K562 (cell line): ENCODE measurements at regions not wholly inside any gene's neighbourhood (a gene's known extent, or its start where the extent isn't known, plus 50 kb on each side); places are given as distances from the start of the nearest gene placed in this dataset.

ENCODE experiments used
- CHAMP1 ChIP-seq: fragments of 450-650 bp; IDR thresholded peaks from 2 replicates; pipeline ENCODE4 v1.6.1; 2016; ENCODE audit warnings: mild to moderate bottlenecking
- TCF3 ChIP-seq: sonication (generic); formaldehyde crosslinking; IDR thresholded peaks from 2 replicates; pipeline ENCODE4 v1.4.0; 2020; ENCODE audit warnings: mild to moderate bottlenecking, missing genetic modification reagents
- ZNF23 ChIP-seq: fragments of 250-450 bp; sonication (Bioruptor Pico); IDR thresholded peaks from 2 replicates; pipeline ENCODE4 v1.4.0; 2020; ENCODE audit warnings: mild to moderate bottlenecking
- ZNF780A ChIP-seq: fragments of 250-450 bp; sonication (Bioruptor Pico); IDR thresholded peaks from 2 replicates; pipeline ENCODE4 v1.5.0; 2021; ENCODE audit warnings: mild to moderate bottlenecking
- TF ChIP-seq, protein P1 (sequence below): fragments of 250-450 bp; sonication (Bioruptor Pico); IDR thresholded peaks from 2 replicates; pipeline ENCODE4 v1.8.0; 2021; ENCODE audit warnings: moderate library complexity, mild to moderate bottlenecking, inconsistent platforms

DNA sequence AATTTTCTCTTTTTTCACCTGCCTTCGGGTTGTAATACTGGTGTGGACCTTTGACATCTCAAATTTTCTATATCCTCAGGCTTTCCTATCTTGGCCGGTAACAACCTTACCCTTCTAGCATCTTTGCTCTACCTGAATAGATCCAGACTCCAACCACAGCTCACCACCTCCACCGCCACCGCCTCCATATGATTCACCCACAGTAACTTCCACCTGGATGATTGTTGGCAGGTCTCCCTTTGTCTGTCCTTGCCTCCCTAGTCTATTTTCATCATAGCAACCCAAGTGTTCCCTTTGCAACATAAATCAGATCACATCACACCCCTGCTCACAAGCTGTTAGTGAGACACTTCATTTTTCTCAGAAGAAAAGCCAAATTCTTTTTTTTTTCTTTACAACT is 525.8 kb upstream of the POU3F2 start:
- TF ChIP-seq CHAMP1 (no peak), TCF3 (CRISPR knock-in tag) (no peak), ZNF23 (no peak), ZNF780A (CRISPR knock-in tag) (no peak)
- TF ChIP-seq, protein P1, sequence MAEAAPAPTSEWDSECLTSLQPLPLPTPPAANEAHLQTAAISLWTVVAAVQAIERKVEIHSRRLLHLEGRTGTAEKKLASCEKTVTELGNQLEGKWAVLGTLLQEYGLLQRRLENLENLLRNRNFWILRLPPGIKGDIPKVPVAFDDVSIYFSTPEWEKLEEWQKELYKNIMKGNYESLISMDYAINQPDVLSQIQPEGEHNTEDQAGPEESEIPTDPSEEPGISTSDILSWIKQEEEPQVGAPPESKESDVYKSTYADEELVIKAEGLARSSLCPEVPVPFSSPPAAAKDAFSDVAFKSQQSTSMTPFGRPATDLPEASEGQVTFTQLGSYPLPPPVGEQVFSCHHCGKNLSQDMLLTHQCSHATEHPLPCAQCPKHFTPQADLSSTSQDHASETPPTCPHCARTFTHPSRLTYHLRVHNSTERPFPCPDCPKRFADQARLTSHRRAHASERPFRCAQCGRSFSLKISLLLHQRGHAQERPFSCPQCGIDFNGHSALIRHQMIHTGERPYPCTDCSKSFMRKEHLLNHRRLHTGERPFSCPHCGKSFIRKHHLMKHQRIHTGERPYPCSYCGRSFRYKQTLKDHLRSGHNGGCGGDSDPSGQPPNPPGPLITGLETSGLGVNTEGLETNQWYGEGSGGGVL, result no peak
